H1 (cell line): ENCODE measurements at regions not wholly inside any gene's neighbourhood (a gene's known extent, or its start where the extent isn't known, plus 50 kb on each side); places are given as distances from the start of the nearest gene placed in this dataset.

Experiments used
- NRF1 ChIP-seq: IDR thresholded peaks from 2 replicates; pipeline ENCODE4 v1.6.1; 2011; ENCODE audit warnings: mild to moderate bottlenecking, low read depth, low read length, improper control_type of control experiment
- YY1 ChIP-seq: IDR thresholded peaks from 2 replicates; pipeline ENCODE4 v1.6.1; 2011; ENCODE audit warnings: low read depth, mild to moderate bottlenecking, low read length
- ZNF274 ChIP-seq: IDR thresholded peaks from 2 replicates; pipeline ENCODE4 v1.7.0; 2012; ENCODE audit warnings: low read length, borderline replicate concordance; ENCODE audit errors: extremely low read depth

- TF ChIP-seq NRF1 (no peak), ZNF274 (no peak), YY1 (no peak)
Measured at GRCh38 chr2:228828397-228828796, 442.7 kb downstream of the PID1 start (continued).
